ENCODE measurements at regions not wholly inside any gene's neighbourhood (a gene's known extent, or its start where the extent isn't known, plus 50 kb on each side); places are given as distances from the start of the nearest gene placed in this dataset.

DNA sequence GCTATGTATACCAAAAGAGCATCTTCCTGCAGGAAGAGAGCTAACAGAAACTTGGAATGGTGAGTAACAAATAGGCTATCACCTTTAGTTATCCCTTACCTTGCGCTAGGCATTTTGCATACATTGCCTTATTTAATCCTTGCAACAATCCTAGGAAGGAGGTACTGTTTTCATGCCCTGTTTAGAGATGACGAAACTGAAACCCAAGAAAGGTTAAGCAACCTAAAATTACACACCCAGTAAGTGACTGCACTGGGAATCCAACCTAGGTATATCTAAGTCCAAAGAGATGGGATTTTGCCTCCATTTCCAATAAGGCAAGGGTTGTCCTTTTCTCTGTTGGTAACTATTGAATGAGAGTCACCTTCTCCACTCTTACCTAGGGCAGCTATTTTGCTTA lies 144.5 kb downstream of the TM2D1 start:
- Histone ChIP-seq H4K20me1 (ENCODE audit: insufficient read depth) (no peaks in the 10 kb centered on the region), H3K79me2 (ENCODE audit: insufficient read depth, low read depth) (no peaks in the 10 kb centered on the region), H3K9ac (no peak overlapping the region), H3K27ac (no peak overlapping the region), H3K36me3 (ENCODE audit: insufficient read depth) (no peaks in the 10 kb centered on the region), H3K4me2 (no peak overlapping the region), H3K27me3 (ENCODE audit: insufficient read depth, low read depth) (no peaks in the 10 kb centered on the region), H2AFZ (ENCODE audit: low read depth) (no peak overlapping the region), H3K4me3 (IDR thresholded peaks at IDR 0.05; ENCODE audit: insufficient read depth, low read depth, low read length) (no peak overlapping the region), H3K4me1 (ENCODE audit: low read depth, poor library complexity, severe bottlenecking) (no peaks in the 10 kb centered on the region)
- TF ChIP-seq, protein P1, sequence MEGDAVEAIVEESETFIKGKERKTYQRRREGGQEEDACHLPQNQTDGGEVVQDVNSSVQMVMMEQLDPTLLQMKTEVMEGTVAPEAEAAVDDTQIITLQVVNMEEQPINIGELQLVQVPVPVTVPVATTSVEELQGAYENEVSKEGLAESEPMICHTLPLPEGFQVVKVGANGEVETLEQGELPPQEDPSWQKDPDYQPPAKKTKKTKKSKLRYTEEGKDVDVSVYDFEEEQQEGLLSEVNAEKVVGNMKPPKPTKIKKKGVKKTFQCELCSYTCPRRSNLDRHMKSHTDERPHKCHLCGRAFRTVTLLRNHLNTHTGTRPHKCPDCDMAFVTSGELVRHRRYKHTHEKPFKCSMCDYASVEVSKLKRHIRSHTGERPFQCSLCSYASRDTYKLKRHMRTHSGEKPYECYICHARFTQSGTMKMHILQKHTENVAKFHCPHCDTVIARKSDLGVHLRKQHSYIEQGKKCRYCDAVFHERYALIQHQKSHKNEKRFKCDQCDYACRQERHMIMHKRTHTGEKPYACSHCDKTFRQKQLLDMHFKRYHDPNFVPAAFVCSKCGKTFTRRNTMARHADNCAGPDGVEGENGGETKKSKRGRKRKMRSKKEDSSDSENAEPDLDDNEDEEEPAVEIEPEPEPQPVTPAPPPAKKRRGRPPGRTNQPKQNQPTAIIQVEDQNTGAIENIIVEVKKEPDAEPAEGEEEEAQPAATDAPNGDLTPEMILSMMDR (conservative IDR thresholded peaks at IDR 0.05; ENCODE audit: low read depth, low read length): no peak

DNA sequence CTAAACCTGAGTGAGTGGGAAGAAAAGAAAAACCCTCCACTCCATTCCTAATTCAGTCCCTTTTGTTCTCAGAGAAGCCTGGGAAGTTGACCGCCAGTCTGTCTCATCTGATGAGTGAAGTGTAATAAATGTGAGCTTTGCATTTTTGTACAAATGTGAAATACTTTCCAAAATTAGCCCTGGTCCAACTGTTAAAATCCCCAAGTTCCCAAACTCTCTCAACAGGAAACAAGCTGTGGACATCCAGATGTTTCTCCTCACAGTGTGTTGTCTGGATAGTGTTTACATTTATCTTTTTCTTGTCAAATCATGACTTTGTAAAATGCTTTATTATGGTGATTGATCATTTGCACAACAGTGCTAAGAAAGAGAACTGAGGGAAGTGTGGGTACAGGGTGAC lies 145.1 kb downstream of the TM2D1 start:
- no peak overlapping the region for H3K27ac ChIP-seq

DNA sequence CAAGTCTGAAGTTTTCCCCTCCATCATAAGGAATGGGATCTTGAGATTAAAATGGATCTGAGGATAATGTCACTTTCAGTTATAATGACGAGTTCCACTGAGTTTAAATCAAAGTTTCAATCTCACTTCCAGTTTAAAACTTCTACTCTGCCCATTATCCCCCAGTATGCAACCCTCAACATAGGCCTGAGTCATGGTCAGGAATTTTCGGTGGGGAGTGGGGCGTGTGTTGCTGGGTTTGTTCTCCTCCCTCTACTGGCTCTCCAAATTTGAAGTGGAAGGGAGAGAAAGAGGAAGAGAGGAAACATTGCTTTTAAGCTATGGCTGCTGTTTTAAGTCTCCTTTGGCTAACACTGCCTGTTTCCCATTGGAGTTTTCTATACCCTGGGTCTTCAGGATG lies 152.9 kb downstream of the TM2D1 start:
- no peak overlapping the region for H3K27ac ChIP-seq
- no peaks in the 10 kb centered on the region for H3K36me3 ChIP-seq (ENCODE audit: insufficient read depth)
- H3K27me3 ChIP-seq (ENCODE audit: insufficient read depth, low read depth): no peaks in the 10 kb centered on the region
- no peaks in the 10 kb centered on the region for H3K4me1 ChIP-seq (ENCODE audit: low read depth, poor library complexity, severe bottlenecking)
- no peak overlapping the region for H3K4me2 ChIP-seq
- no peak overlapping the region for H2AFZ ChIP-seq (ENCODE audit: low read depth)
- no peaks in the 10 kb centered on the region for H3K79me2 ChIP-seq (ENCODE audit: insufficient read depth, low read depth)
- TF ChIP-seq, protein P1 (conservative IDR thresholded peaks at IDR 0.05; ENCODE audit: low read depth, low read length): no peak
- H3K9ac ChIP-seq: no peak overlapping the region
- no peaks in the 10 kb centered on the region for H4K20me1 ChIP-seq (ENCODE audit: insufficient read depth)
- no peak overlapping the region for H3K4me3 ChIP-seq (IDR thresholded peaks at IDR 0.05; ENCODE audit: insufficient read depth, low read depth, low read length)

More for the DNA sequence above, 145.1 kb downstream of the TM2D1 start:
- no peak overlapping the region for H3K9ac ChIP-seq
- no peak overlapping the region for H3K4me3 ChIP-seq (IDR thresholded peaks at IDR 0.05; ENCODE audit: insufficient read depth, low read depth, low read length)
- TF ChIP-seq, protein P1 (conservative IDR thresholded peaks at IDR 0.05; ENCODE audit: low read depth, low read length): no peak
- H2AFZ ChIP-seq (ENCODE audit: low read depth): no peak overlapping the region
- H3K79me2 ChIP-seq (ENCODE audit: insufficient read depth, low read depth): no peaks in the 10 kb centered on the region
- H3K36me3 ChIP-seq (ENCODE audit: insufficient read depth): no peaks in the 10 kb centered on the region
- no peak overlapping the region for H3K4me2 ChIP-seq
- H4K20me1 ChIP-seq (ENCODE audit: insufficient read depth): no peaks in the 10 kb centered on the region
- H3K4me1 ChIP-seq (ENCODE audit: low read depth, poor library complexity, severe bottlenecking): no peaks in the 10 kb centered on the region
- H3K27me3 ChIP-seq (ENCODE audit: insufficient read depth, low read depth): no peaks in the 10 kb centered on the region

DNA sequence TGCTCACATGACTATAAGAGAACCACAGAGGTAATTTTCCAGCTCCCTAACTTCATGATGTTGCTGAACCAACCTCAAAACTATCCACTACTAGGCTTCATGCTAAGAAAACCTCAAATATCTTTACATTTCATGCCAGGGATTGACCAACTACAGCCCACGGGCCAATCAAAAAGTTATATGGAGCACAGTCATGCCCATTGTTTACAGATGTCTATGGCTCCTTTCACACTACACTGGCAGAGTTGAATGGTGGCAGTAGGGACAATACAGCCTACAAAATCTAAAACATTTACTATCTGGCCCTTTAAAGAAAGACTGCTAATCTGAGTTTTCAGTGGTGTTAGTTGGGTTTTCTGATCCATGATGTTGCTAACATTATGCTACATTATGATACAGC lies 154.8 kb downstream of the TM2D1 start:
- no peak overlapping the region for H2AFZ ChIP-seq (ENCODE audit: low read depth)
- H3K27ac ChIP-seq: no peak overlapping the region
- no peaks in the 10 kb centered on the region for H3K79me2 ChIP-seq (ENCODE audit: insufficient read depth, low read depth)
- no peak overlapping the region for H3K9ac ChIP-seq
- H4K20me1 ChIP-seq (ENCODE audit: insufficient read depth): no peaks in the 10 kb centered on the region
- no peaks in the 10 kb centered on the region for H3K4me1 ChIP-seq (ENCODE audit: low read depth, poor library complexity, severe bottlenecking)
- H3K4me3 ChIP-seq (IDR thresholded peaks at IDR 0.05; ENCODE audit: insufficient read depth, low read depth, low read length): no peak overlapping the region
- no peaks in the 10 kb centered on the region for H3K36me3 ChIP-seq (ENCODE audit: insufficient read depth)
- TF ChIP-seq, protein P1 (conservative IDR thresholded peaks at IDR 0.05; ENCODE audit: low read depth, low read length): no peak
- no peaks in the 10 kb centered on the region for H3K27me3 ChIP-seq (ENCODE audit: insufficient read depth, low read depth)
- H3K4me2 ChIP-seq: no peak overlapping the region

DNA sequence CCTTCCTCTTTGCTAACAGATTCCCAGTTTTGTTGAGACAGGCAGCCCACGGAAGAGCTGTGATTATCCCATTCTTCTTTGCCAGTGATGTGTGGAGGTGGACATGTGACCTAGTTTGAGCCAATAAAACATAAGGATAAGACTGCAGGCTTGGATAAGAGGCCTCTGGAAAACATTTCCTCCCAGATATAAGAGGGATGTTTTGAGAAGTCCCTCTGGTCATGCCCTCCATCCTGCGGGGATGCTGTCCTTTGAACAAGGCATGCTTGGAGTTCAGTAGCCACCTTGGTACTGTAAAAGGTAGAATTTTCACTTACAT lies 155.7 kb downstream of the TM2D1 start:
- no peak overlapping the region for H3K27ac ChIP-seq
- no peaks in the 10 kb centered on the region for H4K20me1 ChIP-seq (ENCODE audit: insufficient read depth)
- H3K79me2 ChIP-seq (ENCODE audit: insufficient read depth, low read depth): no peaks in the 10 kb centered on the region
- no peaks in the 10 kb centered on the region for H3K36me3 ChIP-seq (ENCODE audit: insufficient read depth)
- TF ChIP-seq, protein P1 (conservative IDR thresholded peaks at IDR 0.05; ENCODE audit: low read depth, low read length): no peak
- H3K4me3 ChIP-seq (IDR thresholded peaks at IDR 0.05; ENCODE audit: insufficient read depth, low read depth, low read length): no peak overlapping the region
- no peak overlapping the region for H3K4me2 ChIP-seq
- no peak overlapping the region for H2AFZ ChIP-seq (ENCODE audit: low read depth)
- no peaks in the 10 kb centered on the region for H3K27me3 ChIP-seq (ENCODE audit: insufficient read depth, low read depth)
- H3K4me1 ChIP-seq (ENCODE audit: low read depth, poor library complexity, severe bottlenecking): no peaks in the 10 kb centered on the region
- H3K9ac ChIP-seq: no peak overlapping the region

Data from KMS-11 (cell line).